ENCODE measurements at regions not wholly inside any gene's neighbourhood (a gene's known extent, or its start where the extent isn't known, plus 50 kb on each side); places are given as distances from the start of the nearest gene placed in this dataset.

DNA sequence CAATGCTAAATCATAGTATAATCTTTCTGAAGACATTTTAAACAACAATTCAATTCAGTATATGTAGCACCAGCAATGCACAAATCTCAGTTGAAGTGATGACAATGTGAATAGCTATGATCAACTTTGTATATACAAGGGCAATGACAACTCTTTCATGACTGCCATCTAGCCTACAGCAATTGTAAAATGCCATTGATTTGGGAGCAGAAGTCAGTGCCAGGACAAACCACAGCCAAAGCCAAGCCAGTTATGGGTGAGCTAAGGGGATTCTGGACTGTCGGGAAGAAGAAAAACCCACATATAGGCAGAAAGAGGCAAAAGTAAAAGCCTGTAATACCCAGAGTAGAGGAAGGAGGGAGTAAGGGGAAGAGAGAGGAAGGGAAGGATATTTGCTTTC lies 238.6 kb downstream of the MID1IP1 start:
- TF ChIP-seq CTCF (IDR thresholded peaks at IDR 0.05 in 2 of 3, conservative IDR thresholded peaks at IDR 0.05 in 1 of 3; ENCODE audit: borderline replicate concordance in 1 of 3, insufficient read depth in 1 of 3, low read depth in 2 of 3, low read length in 2 of 3) = no peak
- no peak for TF ChIP-seq RAD21 (IDR thresholded peaks at IDR 0.05; ENCODE audit: low read depth)
- no peak for TF ChIP-seq EZH2 (IDR thresholded peaks at IDR 0.05)
- TF ChIP-seq JUND (IDR thresholded peaks at IDR 0.05) = no peak
- no peak for TF ChIP-seq TCF7L2 (IDR thresholded peaks at IDR 0.05; ENCODE audit: borderline replicate concordance, extremely low read depth, insufficient read depth, insufficient read length)
- no peak for TF ChIP-seq EZH2phosphoT487 (IDR thresholded peaks at IDR 0.05; ENCODE audit: borderline replicate concordance)
- TF ChIP-seq SRF (IDR thresholded peaks at IDR 0.05; ENCODE audit: low read depth) = no peak
- TF ChIP-seq, protein P1, sequence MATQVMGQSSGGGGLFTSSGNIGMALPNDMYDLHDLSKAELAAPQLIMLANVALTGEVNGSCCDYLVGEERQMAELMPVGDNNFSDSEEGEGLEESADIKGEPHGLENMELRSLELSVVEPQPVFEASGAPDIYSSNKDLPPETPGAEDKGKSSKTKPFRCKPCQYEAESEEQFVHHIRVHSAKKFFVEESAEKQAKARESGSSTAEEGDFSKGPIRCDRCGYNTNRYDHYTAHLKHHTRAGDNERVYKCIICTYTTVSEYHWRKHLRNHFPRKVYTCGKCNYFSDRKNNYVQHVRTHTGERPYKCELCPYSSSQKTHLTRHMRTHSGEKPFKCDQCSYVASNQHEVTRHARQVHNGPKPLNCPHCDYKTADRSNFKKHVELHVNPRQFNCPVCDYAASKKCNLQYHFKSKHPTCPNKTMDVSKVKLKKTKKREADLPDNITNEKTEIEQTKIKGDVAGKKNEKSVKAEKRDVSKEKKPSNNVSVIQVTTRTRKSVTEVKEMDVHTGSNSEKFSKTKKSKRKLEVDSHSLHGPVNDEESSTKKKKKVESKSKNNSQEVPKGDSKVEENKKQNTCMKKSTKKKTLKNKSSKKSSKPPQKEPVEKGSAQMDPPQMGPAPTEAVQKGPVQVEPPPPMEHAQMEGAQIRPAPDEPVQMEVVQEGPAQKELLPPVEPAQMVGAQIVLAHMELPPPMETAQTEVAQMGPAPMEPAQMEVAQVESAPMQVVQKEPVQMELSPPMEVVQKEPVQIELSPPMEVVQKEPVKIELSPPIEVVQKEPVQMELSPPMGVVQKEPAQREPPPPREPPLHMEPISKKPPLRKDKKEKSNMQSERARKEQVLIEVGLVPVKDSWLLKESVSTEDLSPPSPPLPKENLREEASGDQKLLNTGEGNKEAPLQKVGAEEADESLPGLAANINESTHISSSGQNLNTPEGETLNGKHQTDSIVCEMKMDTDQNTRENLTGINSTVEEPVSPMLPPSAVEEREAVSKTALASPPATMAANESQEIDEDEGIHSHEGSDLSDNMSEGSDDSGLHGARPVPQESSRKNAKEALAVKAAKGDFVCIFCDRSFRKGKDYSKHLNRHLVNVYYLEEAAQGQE (IDR thresholded peaks at IDR 0.05; ENCODE audit: low read depth) = no peak
- TF ChIP-seq POLR2A (IDR thresholded peaks at IDR 0.05; ENCODE audit: borderline replicate concordance, extremely low read depth, insufficient read depth, insufficient read length) = no peak
- no peak for TF ChIP-seq SP1 (IDR thresholded peaks at IDR 0.05; ENCODE audit: low read depth)
- no peak for TF ChIP-seq POLR2AphosphoS5 (IDR thresholded peaks at IDR 0.05; ENCODE audit: low read depth, low read length)
- no peak for TF ChIP-seq MAX (IDR thresholded peaks at IDR 0.05)
- no peak for TF ChIP-seq ZNF274 (IDR thresholded peaks at IDR 0.05; ENCODE audit: low read depth, low read length)
- TF ChIP-seq SIN3A (IDR thresholded peaks at IDR 0.05; ENCODE audit: low read depth) = no peak

All from HCT116 (cell line).